Smooth muscle cell (in vitro differentiated cells): ENCODE measurements at regions not wholly inside any gene's neighbourhood (a gene's known extent, or its start where the extent isn't known, plus 50 kb on each side); places are given as distances from the start of the nearest gene placed in this dataset.

Experiments
- DNase-seq: peaks from one replicate; lab custom pipeline; 2025; ENCODE audit not compliant: unreplicated experiment; lab: John Stamatoyannopoulos, UW
- H2AFZ ChIP-seq: fragments of 200-600 bp; sonication (generic); 2 replicates; pipeline ENCODE4 v1.6.0; 2016; ENCODE audit warnings: antibody characterized with exemption, low read depth, mild to moderate bottlenecking
- H3F3A ChIP-seq: fragments of 200-600 bp; sonication (generic); 2 replicates; pipeline ENCODE4 v1.6.0; 2017; ENCODE audit warnings: antibody characterized with exemption, low read depth
- H3K27ac ChIP-seq: fragments of 200-600 bp; sonication (generic); 2 replicates; pipeline ENCODE4 v1.5.1; 2016; ENCODE audit warnings: low read depth, mild to moderate bottlenecking
- H3K27me3 ChIP-seq: fragments of 200-600 bp; sonication (generic); 2 replicates; pipeline ENCODE4 v1.6.1; 2016; ENCODE audit warnings: low read depth, mild to moderate bottlenecking
- H3K36me3 ChIP-seq: fragments of 200-600 bp; sonication (generic); 2 replicates; pipeline ENCODE4 v1.5.1; 2016; ENCODE audit warnings: low read depth
- H3K4me1 ChIP-seq: fragments of 200-600 bp; sonication (generic); 2 replicates; pipeline ENCODE4 v1.5.1; 2016; ENCODE audit warnings: low read depth
- H3K4me2 ChIP-seq: fragments of 200-600 bp; sonication (generic); 2 replicates; pipeline ENCODE4 v1.6.0; 2016; ENCODE audit warnings: mild to moderate bottlenecking
- H3K4me3 ChIP-seq: fragments of 200-600 bp; sonication (generic); 2 replicates; pipeline ENCODE4 v1.5.1; 2016; ENCODE audit warnings: mild to moderate bottlenecking
- H3K79me2 ChIP-seq: fragments of 200-600 bp; sonication (generic); 2 replicates; pipeline ENCODE4 v1.6.0; 2016; ENCODE audit warnings: low read depth, mild to moderate bottlenecking
- H3K9ac ChIP-seq: fragments of 200-600 bp; sonication (generic); 2 replicates; pipeline ENCODE4 v1.6.0; 2016; ENCODE audit warnings: low read depth
- H3K9me3 ChIP-seq: fragments of 200-600 bp; sonication (generic); replicated peaks from 2 replicates; pipeline ENCODE4 v1.5.1; 2016; ENCODE audit warnings: low read depth
- H4K20me1 ChIP-seq: fragments of 200-600 bp; sonication (generic); 2 replicates; pipeline ENCODE4 v1.6.0; 2016; ENCODE audit warnings: low read depth
- WGBS: methylation state at CpG from one replicate; pipeline ENCODE4 v1.1.7; 2016; ENCODE audit warnings: low lambda C conversion rate; 5-methylcytosine and 5-hydroxymethylcytosine counted together
- TF ChIP-seq, protein P1 (sequence below): fragments of 200-600 bp; sonication (generic); IDR thresholded peaks from 2 replicates; pipeline ENCODE4 v1.5.1; 2017; ENCODE audit warnings: borderline replicate concordance, mild to moderate bottlenecking, antibody characterized with exemption; ENCODE audit not compliant: insufficient read depth, poor library complexity, severe bottlenecking

DNA sequence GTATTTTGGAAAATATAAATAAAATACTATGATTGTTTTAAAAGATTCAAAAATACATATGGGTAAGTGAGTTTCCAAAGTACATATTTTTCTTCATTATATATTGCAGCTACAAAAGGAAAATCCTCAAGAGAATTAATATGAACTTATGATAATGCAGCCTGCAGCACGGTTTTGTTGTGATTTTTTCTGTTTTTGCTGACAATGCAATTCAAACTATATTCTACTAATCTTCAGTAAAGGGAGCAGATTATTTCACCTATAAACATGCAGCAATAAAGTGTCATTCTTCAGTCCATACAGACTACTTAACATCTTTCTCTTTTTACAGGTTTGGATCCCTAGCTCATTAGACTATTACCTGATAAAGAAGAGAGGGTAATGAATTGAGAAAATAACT, 582.1 kb upstream of the MGAT4C start:
- DNase-seq: no peak
- H3F3A ChIP-seq: no peaks in the 10 kb centered on the region
- H3K9ac ChIP-seq: no peak overlapping the region
- no peaks in the 10 kb centered on the region for H3K9me3 ChIP-seq
- H3K4me3 ChIP-seq: no peak overlapping the region
- no peak overlapping the region for H3K4me2 ChIP-seq
- no peaks in the 10 kb centered on the region for H4K20me1 ChIP-seq
- TF ChIP-seq, protein P1, sequence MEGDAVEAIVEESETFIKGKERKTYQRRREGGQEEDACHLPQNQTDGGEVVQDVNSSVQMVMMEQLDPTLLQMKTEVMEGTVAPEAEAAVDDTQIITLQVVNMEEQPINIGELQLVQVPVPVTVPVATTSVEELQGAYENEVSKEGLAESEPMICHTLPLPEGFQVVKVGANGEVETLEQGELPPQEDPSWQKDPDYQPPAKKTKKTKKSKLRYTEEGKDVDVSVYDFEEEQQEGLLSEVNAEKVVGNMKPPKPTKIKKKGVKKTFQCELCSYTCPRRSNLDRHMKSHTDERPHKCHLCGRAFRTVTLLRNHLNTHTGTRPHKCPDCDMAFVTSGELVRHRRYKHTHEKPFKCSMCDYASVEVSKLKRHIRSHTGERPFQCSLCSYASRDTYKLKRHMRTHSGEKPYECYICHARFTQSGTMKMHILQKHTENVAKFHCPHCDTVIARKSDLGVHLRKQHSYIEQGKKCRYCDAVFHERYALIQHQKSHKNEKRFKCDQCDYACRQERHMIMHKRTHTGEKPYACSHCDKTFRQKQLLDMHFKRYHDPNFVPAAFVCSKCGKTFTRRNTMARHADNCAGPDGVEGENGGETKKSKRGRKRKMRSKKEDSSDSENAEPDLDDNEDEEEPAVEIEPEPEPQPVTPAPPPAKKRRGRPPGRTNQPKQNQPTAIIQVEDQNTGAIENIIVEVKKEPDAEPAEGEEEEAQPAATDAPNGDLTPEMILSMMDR: no peak
- H3K4me1 ChIP-seq: no peaks in the 10 kb centered on the region
- no peaks in the 10 kb centered on the region for H3K36me3 ChIP-seq
- H2AFZ ChIP-seq: no peak overlapping the region
- H3K27me3 ChIP-seq: no peaks in the 10 kb centered on the region
- WGBS: 71% methylated on average over 1 of the region's 1 CpG
- H3K79me2 ChIP-seq: no peaks in the 10 kb centered on the region
- no peak overlapping the region for H3K27ac ChIP-seq

GRCh38 chr12:86837246-86837645, 581.1 kb upstream of the MGAT4C start:
- H3F3A ChIP-seq: no peaks in the 10 kb centered on the region
- H3K4me3 ChIP-seq: no peak overlapping the region
- no peaks in the 10 kb centered on the region for H3K36me3 ChIP-seq
- H4K20me1 ChIP-seq: no peaks in the 10 kb centered on the region
- no peaks in the 10 kb centered on the region for H3K4me1 ChIP-seq
- TF ChIP-seq, protein P1: no peak
- H3K4me2 ChIP-seq: no peak overlapping the region
- 24% methylated on average over 1 of the region's 1 CpG for WGBS
- H3K79me2 ChIP-seq: no peaks in the 10 kb centered on the region
- no peaks in the 10 kb centered on the region for H3K9me3 ChIP-seq
- no peak for DNase-seq
- no peak overlapping the region for H2AFZ ChIP-seq
- H3K27me3 ChIP-seq: no peaks in the 10 kb centered on the region
- H3K9ac ChIP-seq: no peak overlapping the region
- H3K27ac ChIP-seq: no peak overlapping the region

GRCh38 chr12:86834217-86834616, 578.0 kb upstream of the MGAT4C start:
- Histone ChIP-seq H4K20me1 (no peaks in the 10 kb centered on the region), H3K9me3 (no peaks in the 10 kb centered on the region), H3K36me3 (no peaks in the 10 kb centered on the region), H3K4me1 (no peaks in the 10 kb centered on the region), H3K27ac (no peak overlapping the region), H3K4me2 (no peak overlapping the region), H2AFZ (no peak overlapping the region), H3K4me3 (no peak overlapping the region), H3F3A (no peaks in the 10 kb centered on the region), H3K27me3 (no peaks in the 10 kb centered on the region), H3K79me2 (no peaks in the 10 kb centered on the region), H3K9ac (no peak overlapping the region)
- DNase-seq: no peak
- WGBS: 100% methylated on average over 1 of the region's 1 CpG
- TF ChIP-seq, protein P1: no peak

- H3K79me2 ChIP-seq: no peaks in the 10 kb centered on the region
- H3K4me3 ChIP-seq: no peak overlapping the region
- no peaks in the 10 kb centered on the region for H3K9me3 ChIP-seq
- TF ChIP-seq, protein P1: no peak
- 96% methylated on average over 2 of the region's 2 CpGs for WGBS
- H3F3A ChIP-seq: no peaks in the 10 kb centered on the region
- H3K4me2 ChIP-seq: no peak overlapping the region
- H4K20me1 ChIP-seq: no peaks in the 10 kb centered on the region
- H3K27ac ChIP-seq: no peak overlapping the region
- no peak overlapping the region for H2AFZ ChIP-seq
- no peak for DNase-seq
- H3K36me3 ChIP-seq: no peaks in the 10 kb centered on the region
- H3K4me1 ChIP-seq: no peaks in the 10 kb centered on the region
- no peak overlapping the region for H3K9ac ChIP-seq
- no peaks in the 10 kb centered on the region for H3K27me3 ChIP-seq
Measured at GRCh38 chr12:86827409-86827808, 571.2 kb upstream of the MGAT4C start.
